Activated B cell treated with CpG ODN at 0.5 μM for 24 hours (primary cell): ENCODE measurements at regions not wholly inside any gene's neighbourhood (a gene's known extent, or its start where the extent isn't known, plus 50 kb on each side); places are given as distances from the start of the nearest gene placed in this dataset.
"Not testable (repeated sequence)": the region's sequence is repeated elsewhere in the genome, so short reads cannot be mapped to it uniquely, and the experiment has no call there.

Experiments
- ATAC-seq: fragments of 200-7000 bp; cut with Tn5 transposase; one replicate; pipeline ENCODE4 v1.10.0; 2021; ENCODE audit warnings: low read depth, mild to moderate bottlenecking, moderate library complexity
- CTCF ChIA-PET: fragments of 350-600 bp; sonication (Branson Sonifier 250); formaldehyde crosslinking; loops from one replicate; lab custom pipeline; 2021; ENCODE audit warnings: antibody characterized with exemption; lab: Charles Lee
- POLR2A ChIA-PET: fragments of 350-600 bp; sonication (Branson Sonifier 250); formaldehyde crosslinking; loops from one replicate; lab custom pipeline; 2021; ENCODE audit warnings: antibody characterized with exemption; lab: Charles Lee
- DNase-seq: peaks from one replicate; pipeline ENCODE4 v3.0.0; 2022
- H3K27ac Mint-ChIP-seq: one replicate; pipeline ENCODE4 v1.8.0; 2020; ENCODE audit warnings: mixed read lengths
- H3K27me3 Mint-ChIP-seq: one replicate; pipeline ENCODE4 v1.8.0; 2021; ENCODE audit warnings: mixed read lengths
- H3K36me3 Mint-ChIP-seq: one replicate; pipeline ENCODE4 v1.8.0; 2021; ENCODE audit warnings: low read depth, mixed read lengths
- H3K4me1 Mint-ChIP-seq: one replicate; pipeline ENCODE4 v1.8.0; 2021; ENCODE audit warnings: mixed read lengths
- H3K4me3 Mint-ChIP-seq: one replicate; pipeline ENCODE4 v1.8.0; 2020; ENCODE audit warnings: mild to moderate bottlenecking, mixed read lengths
- H3K9me3 Mint-ChIP-seq: one replicate; pipeline ENCODE4 v1.8.0; 2020; ENCODE audit warnings: mixed read lengths
- CTCF ChIP-seq: fragments of 200-600 bp; IDR thresholded peaks from one replicate; pipeline ENCODE4 v1.8.0; 2022; ENCODE audit warnings: antibody characterized with exemption, mild to moderate bottlenecking
- intact Hi-C: fragments of 100-400 bp; cut with micrococcal nuclease; formaldehyde crosslinking; loops from one replicate; pipeline ENCODE4 v1.15.1; 2024

DNA sequence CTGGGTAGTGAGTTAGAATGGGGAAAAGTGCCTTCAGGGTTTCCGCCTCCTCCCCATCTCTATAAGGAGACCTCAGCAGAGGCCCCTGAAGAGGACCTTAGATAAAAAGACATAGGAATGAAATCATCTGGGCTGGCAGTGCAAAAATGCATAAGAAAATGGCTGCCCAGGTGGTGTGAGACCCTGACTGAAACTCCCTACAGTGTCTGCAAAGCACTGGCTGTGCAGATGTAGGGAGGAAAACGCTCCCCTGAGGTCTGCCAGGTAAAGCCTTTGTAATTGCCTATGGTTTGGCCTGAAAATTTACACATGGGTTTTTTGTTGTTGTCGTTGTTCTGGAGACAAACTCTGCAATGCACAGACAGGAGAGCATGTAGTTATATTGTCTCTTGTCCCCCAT is 128.1 kb upstream of the VWC2 start:
- no peak overlapping the region for H3K27ac Mint-ChIP-seq
- ChIA-PET POLR2A (no interaction called here), CTCF (no interaction called here)
- no peaks in the 10 kb centered on the region for H3K36me3 Mint-ChIP-seq
- H3K4me1 Mint-ChIP-seq, result no peaks in the 10 kb centered on the region
- H3K4me3 Mint-ChIP-seq, result no peak overlapping the region
- H3K27me3 Mint-ChIP-seq, result no peaks in the 10 kb centered on the region
- DNase-seq, result no peak
- intact Hi-C loops, result no loop called here
- H3K9me3 Mint-ChIP-seq, result no peaks in the 10 kb centered on the region
- no peak for TF ChIP-seq CTCF
- no peak for ATAC-seq

DNA sequence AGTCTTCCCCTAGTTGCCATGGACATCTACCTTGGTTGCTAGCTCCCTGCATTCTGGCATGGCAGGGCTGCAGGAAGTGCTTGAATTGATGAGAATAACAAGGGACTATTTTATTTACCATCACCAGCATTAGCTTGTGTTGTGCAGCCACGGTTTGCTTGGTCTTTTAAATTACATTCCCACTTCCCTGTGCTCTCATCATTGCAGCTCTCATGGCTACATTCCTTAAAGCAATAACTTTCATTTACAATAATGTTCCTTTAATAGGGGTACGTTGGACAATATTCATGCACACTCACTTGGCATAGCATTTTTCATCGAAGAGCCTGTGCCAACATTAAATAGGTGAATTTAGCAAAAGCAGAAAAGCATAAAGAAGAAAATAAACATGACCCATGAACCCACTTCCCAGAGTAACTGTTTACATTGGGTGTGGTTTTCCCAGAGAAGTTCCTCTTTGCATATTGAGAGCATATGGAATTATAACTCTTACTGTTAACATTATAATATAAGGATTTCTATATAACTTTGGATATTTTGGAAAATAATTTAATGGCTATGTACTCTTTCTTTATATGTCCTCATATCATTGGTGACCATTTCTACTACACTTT is 113.2 kb upstream of the VWC2 start:
- H3K27ac Mint-ChIP-seq, result no peak overlapping the region
- ChIA-PET CTCF (no interaction called here), POLR2A (no interaction called here)
- no peaks in the 10 kb centered on the region for H3K27me3 Mint-ChIP-seq
- ATAC-seq, result no peak
- no peaks in the 10 kb centered on the region for H3K36me3 Mint-ChIP-seq
- no peaks in the 10 kb centered on the region for H3K9me3 Mint-ChIP-seq
- no peak overlapping the region for H3K4me3 Mint-ChIP-seq
- DNase-seq, result no peak
- intact Hi-C loops, result no loop called here
- no peaks in the 10 kb centered on the region for H3K4me1 Mint-ChIP-seq
- TF ChIP-seq CTCF, result no peak

DNA sequence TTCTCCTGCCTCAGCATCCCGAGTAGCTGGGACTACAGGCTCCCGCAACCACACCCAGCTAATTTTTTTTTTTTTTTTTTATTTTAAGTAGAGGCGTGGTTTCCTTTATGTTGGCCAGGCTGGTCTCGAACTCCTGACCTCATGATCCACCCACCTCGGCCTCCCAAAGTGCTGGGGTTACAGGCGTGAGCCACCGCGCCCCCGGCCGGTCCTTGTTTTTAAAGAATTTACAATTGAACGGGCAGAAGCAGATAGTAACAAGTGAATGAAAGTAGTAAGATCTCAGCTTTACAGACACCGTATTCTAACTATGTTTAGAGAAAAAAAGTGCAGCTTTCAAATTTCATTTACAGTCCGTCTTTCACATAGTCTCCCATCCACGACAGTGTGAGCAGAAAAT is 112.5 kb upstream of the VWC2 start:
- H3K9me3 Mint-ChIP-seq, result no peaks in the 10 kb centered on the region
- CTCF ChIA-PET, result no interaction called here
- H3K4me1 Mint-ChIP-seq, result no peaks in the 10 kb centered on the region
- POLR2A ChIA-PET, result no interaction called here
- no peak overlapping the region for H3K4me3 Mint-ChIP-seq
- DNase-seq (no peak), ATAC-seq (no peak)
- H3K36me3 Mint-ChIP-seq, result no peaks in the 10 kb centered on the region
- intact Hi-C loops, result no loop called here
- no peak for TF ChIP-seq CTCF
- no peak overlapping the region for H3K27ac Mint-ChIP-seq
- no peaks in the 10 kb centered on the region for H3K27me3 Mint-ChIP-seq

DNA sequence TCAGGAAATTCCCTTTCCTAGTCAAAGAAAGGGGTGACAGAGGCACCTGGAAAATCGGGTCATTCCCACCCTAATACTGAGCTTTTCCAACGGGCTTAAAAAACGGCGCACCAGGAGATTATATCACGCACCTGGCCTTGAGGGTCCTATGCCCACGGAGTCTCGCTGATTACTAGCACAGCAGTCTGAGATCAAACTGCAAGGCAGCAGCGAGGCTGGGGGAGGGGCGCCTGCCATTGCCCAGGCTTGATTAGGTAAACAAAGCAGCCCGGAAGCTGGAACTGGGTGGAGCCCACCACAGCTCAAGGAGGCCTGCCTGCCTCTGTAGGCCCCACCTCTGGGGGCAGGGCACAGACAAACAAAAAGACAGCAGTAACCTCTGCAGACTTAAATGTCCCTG is 107.5 kb upstream of the VWC2 start:
- ATAC-seq, POLR2A ChIA-PET, CTCF ChIA-PET, H3K4me1 Mint-ChIP-seq, H3K9me3 Mint-ChIP-seq, DNase-seq, H3K27me3 Mint-ChIP-seq, intact Hi-C loops, H3K4me3 Mint-ChIP-seq, H3K27ac Mint-ChIP-seq, H3K36me3 Mint-ChIP-seq: not testable (repeated sequence)

GRCh38 chr7:49666764-49667163 is 106.7 kb upstream of the VWC2 start:
- Mint-ChIP-seq H3K27me3 (no peaks in the 10 kb centered on the region), H3K4me1 (no peaks in the 10 kb centered on the region), H3K36me3 (no peaks in the 10 kb centered on the region), H3K27ac (no peak overlapping the region), H3K4me3 (no peak overlapping the region), H3K9me3 (no peaks in the 10 kb centered on the region)
- ChIA-PET POLR2A (no interaction called here), CTCF (no interaction called here)
- TF ChIP-seq CTCF, result no peak
- DNase-seq (no peak), ATAC-seq (no peak)
- intact Hi-C loops, result no loop called here

- Mint-ChIP-seq H3K4me1 (no peaks in the 10 kb centered on the region), H3K36me3 (no peaks in the 10 kb centered on the region), H3K27ac (no peak overlapping the region), H3K9me3 (peaks cover 4% of the 10 kb centered on the region), H3K4me3 (no peak overlapping the region), H3K27me3 (no peaks in the 10 kb centered on the region)
- ChIA-PET POLR2A (no interaction called here), CTCF (no interaction called here)
- intact Hi-C loops, result no loop called here
- DNase-seq, result no peak
- no peak for TF ChIP-seq CTCF
- ATAC-seq, result no peak
Observed at GRCh38 chr7:49669285-49669684, 104.2 kb upstream of the VWC2 start.
